ACC112 (cell line): ENCODE measurements at regions not wholly inside any gene's neighbourhood (a gene's known extent, or its start where the extent isn't known, plus 50 kb on each side); places are given as distances from the start of the nearest gene placed in this dataset.

Source experiments
- H2AFZ ChIP-seq: fragments of 200-600 bp; sonication (generic); one replicate; pipeline ENCODE4 v1.6.0; 2017; ENCODE audit warnings: antibody characterized with exemption, low read length; ENCODE audit not compliant: unreplicated experiment
- H3K27ac ChIP-seq: fragments of 200-600 bp; sonication (generic); 2 replicates; pipeline ENCODE4 v1.5.1; 2014; ENCODE audit warnings: low read depth, mild to moderate bottlenecking, antibody characterized with exemption, low read length, moderate library complexity
- H3K27me3 ChIP-seq: fragments of 200-600 bp; sonication (generic); 2 replicates; pipeline ENCODE4 v1.6.1; 2014; ENCODE audit warnings: mild to moderate bottlenecking, antibody characterized with exemption, low read length, moderate library complexity, mixed read lengths; ENCODE audit not compliant: insufficient read depth
- H3K36me3 ChIP-seq: fragments of 200-600 bp; sonication (generic); 2 replicates; pipeline ENCODE4 v1.6.1; 2016; ENCODE audit warnings: mild to moderate bottlenecking, antibody characterized with exemption, low read length, moderate library complexity, mixed read lengths; ENCODE audit not compliant: insufficient read depth
- H3K4me1 ChIP-seq: fragments of 200-600 bp; sonication (generic); one replicate; pipeline ENCODE4 v1.6.1; 2016; ENCODE audit warnings: low read length, mixed read lengths; ENCODE audit not compliant: insufficient read depth, unreplicated experiment, control insufficient read depth
- H3K4me3 ChIP-seq: fragments of 200-600 bp; sonication (generic); 2 replicates; pipeline ENCODE4 v1.5.1; 2014; ENCODE audit warnings: mild to moderate bottlenecking, low read depth, low read length
- H3K79me2 ChIP-seq: fragments of 200-600 bp; sonication (generic); one replicate; pipeline ENCODE4 v1.6.0; 2016; ENCODE audit warnings: low read length; ENCODE audit not compliant: control insufficient read depth, unreplicated experiment, insufficient read depth

- Histone ChIP-seq H3K27me3 (no peaks in the 10 kb centered on the region), H2AFZ (peak overlapping the region; percentile 13), H3K27ac (no peak overlapping the region), H3K79me2 (no peaks in the 10 kb centered on the region), H3K36me3 (no peaks in the 10 kb centered on the region), H3K4me1 (peaks cover 23% of the 10 kb centered on the region), H3K4me3 (no peak overlapping the region)
Measured at GRCh38 chr6:81565071-81565470, 187.4 kb downstream of the TENT5A start.

DNA sequence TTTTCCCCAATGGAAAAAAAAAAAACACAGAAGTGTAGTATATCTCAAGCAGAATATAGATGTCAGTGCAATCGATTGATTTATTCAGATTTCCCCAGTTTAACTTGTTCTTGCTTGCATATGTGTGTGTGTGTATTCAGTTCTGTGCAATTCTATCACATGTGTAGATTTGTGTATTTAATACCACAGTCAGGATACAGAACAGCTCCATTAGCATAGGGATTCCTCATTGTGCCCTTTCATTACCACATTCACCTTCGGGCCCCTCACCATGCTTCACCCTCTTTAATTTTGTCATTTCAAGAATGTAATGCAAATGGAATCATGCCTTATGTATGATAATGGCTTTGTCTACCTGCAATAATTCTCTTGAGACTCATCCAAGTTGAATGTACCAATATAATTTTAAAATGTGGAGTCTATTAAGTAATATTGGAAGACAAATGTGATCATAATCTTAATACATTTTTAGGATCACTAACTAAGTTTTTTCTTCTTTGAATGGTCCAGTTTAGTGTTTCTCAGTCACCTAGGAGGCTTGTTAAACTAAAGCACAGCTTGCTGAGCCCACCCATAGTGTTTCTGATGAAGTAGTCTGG lies 187.9 kb downstream of the TENT5A start:
- Histone ChIP-seq H3K79me2 (no peaks in the 10 kb centered on the region), H3K27ac (no peak overlapping the region), H3K4me3 (no peak overlapping the region), H3K36me3 (no peaks in the 10 kb centered on the region), H2AFZ (no peak overlapping the region), H3K4me1 (peaks cover 23% of the 10 kb centered on the region), H3K27me3 (no peaks in the 10 kb centered on the region)

GRCh38 chr6:81562169-81562568 lies 190.3 kb downstream of the TENT5A start:
- no peaks in the 10 kb centered on the region for H3K36me3 ChIP-seq
- H3K27me3 ChIP-seq, result no peaks in the 10 kb centered on the region
- no peaks in the 10 kb centered on the region for H3K79me2 ChIP-seq
- peaks cover 23% of the 10 kb centered on the region for H3K4me1 ChIP-seq
- H3K27ac ChIP-seq, result peak overlapping the region; percentile 15; the same call in 1 of the 2 replicates
- peak overlapping the region; percentile 47 for H3K4me3 ChIP-seq
- H2AFZ ChIP-seq, result peak overlapping the region; percentile 20

- H3K27ac ChIP-seq, result peak overlapping the region; percentile 15; the same call in 1 of the 2 replicates
- peak overlapping the region; percentile 20 for H2AFZ ChIP-seq
- H3K27me3 ChIP-seq, result no peaks in the 10 kb centered on the region
Measured at GRCh38 chr6:81561731-81562130, 190.8 kb downstream of the TENT5A start.

DNA sequence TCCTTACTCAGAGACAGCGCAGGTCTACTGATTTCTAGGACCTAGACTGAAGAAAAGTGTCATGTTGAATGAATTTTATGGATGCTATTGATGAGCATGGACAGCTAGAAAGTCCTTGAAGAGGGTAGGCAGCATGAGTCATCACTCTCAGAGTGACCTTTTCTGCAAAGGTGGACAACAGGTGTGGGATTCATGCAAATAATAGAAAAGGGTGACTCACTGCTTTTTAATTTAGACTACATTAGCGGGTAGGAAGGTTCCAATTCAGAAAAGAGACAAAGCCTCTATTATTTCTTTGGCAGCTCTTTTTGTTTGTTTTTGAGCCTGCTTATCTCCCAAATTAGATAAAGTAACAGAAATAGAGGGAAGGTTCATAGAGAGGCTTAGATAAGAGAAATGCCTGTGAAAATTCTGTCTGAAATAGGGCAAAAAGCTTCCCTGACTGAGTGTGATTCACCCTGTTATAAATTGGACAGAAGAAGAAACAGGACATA lies 191.4 kb downstream of the TENT5A start:
- no peaks in the 10 kb centered on the region for H3K36me3 ChIP-seq
- no peak overlapping the region; the same call in 1 of the 2 replicates for H3K4me3 ChIP-seq
- H3K4me1 ChIP-seq, result peaks cover 23% of the 10 kb centered on the region
- H3K79me2 ChIP-seq, result no peaks in the 10 kb centered on the region
- H3K27me3 ChIP-seq, result no peaks in the 10 kb centered on the region
- no peak overlapping the region for H2AFZ ChIP-seq
- H3K27ac ChIP-seq, result no peak overlapping the region

More at GRCh38 chr6:81561731-81562130, 190.8 kb downstream of the TENT5A start:
- Histone ChIP-seq H3K4me3 (peak overlapping the region; percentile 47), H3K4me1 (peaks cover 23% of the 10 kb centered on the region), H3K36me3 (no peaks in the 10 kb centered on the region), H3K79me2 (no peaks in the 10 kb centered on the region)

DNA sequence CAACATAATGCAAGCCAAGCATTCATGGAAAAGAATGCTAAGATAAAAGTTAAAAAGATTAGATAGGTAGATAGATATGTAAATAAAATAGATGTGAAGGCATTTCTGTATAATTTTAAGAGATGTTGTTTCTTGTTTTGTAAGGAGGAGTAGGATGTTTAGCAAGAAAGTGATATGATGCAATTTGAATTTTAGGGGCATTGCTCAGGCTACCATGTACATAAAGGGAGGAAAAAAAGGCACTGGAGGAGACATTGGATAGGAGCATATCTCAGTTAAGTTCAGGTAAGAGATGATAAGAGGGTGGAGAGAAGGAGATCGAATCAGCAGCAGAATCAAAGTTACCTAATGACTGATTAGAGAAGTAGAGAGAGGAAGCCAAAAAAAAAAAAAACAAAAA lies 194.7 kb downstream of the TENT5A start:
- no peak overlapping the region for H3K27ac ChIP-seq
- no peaks in the 10 kb centered on the region for H3K27me3 ChIP-seq
- H3K4me1 ChIP-seq, result peaks cover 22% of the 10 kb centered on the region
- no peaks in the 10 kb centered on the region for H3K36me3 ChIP-seq
- H3K79me2 ChIP-seq, result no peaks in the 10 kb centered on the region
- no peak overlapping the region for H3K4me3 ChIP-seq
- H2AFZ ChIP-seq, result no peak overlapping the region

- Histone ChIP-seq H3K4me3 (no peak overlapping the region), H3K36me3 (no peaks in the 10 kb centered on the region), H2AFZ (no peak overlapping the region), H3K4me1 (peaks cover 18% of the 10 kb centered on the region), H3K27me3 (no peaks in the 10 kb centered on the region), H3K27ac (no peak overlapping the region), H3K79me2 (no peaks in the 10 kb centered on the region)
Measured at GRCh38 chr6:81556551-81556950, 195.9 kb downstream of the TENT5A start.

GRCh38 chr6:81553216-81553615 lies 199.3 kb downstream of the TENT5A start:
- Histone ChIP-seq H2AFZ (no peak overlapping the region), H3K27ac (no peak overlapping the region), H3K4me3 (no peak overlapping the region), H3K27me3 (no peaks in the 10 kb centered on the region), H3K4me1 (peaks cover 11% of the 10 kb centered on the region), H3K79me2 (no peaks in the 10 kb centered on the region), H3K36me3 (no peaks in the 10 kb centered on the region)

DNA sequence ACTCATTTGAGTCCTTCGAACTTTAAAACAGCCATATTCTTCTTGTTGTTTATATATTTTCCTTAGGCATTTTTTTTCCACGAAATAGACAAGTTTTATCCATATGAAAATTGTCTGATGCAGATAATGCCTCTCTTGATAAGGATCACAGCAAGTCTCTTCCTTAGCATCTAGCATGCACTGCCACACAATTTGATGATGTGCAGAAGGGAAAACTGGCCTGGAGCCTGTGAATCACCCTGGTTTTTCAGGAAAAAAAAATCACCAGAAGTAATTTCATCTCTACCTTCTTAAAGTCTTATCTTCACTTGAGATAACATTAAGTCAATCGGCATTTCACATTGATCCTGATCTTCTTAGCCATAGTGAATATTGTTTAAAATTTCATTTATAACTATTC lies 199.8 kb downstream of the TENT5A start:
- no peaks in the 10 kb centered on the region for H3K27me3 ChIP-seq
- H3K4me3 ChIP-seq, result no peak overlapping the region
- no peaks in the 10 kb centered on the region for H3K79me2 ChIP-seq
- no peak overlapping the region for H2AFZ ChIP-seq
- no peak overlapping the region for H3K27ac ChIP-seq
- peaks cover 11% of the 10 kb centered on the region for H3K4me1 ChIP-seq
- H3K36me3 ChIP-seq, result no peaks in the 10 kb centered on the region

DNA sequence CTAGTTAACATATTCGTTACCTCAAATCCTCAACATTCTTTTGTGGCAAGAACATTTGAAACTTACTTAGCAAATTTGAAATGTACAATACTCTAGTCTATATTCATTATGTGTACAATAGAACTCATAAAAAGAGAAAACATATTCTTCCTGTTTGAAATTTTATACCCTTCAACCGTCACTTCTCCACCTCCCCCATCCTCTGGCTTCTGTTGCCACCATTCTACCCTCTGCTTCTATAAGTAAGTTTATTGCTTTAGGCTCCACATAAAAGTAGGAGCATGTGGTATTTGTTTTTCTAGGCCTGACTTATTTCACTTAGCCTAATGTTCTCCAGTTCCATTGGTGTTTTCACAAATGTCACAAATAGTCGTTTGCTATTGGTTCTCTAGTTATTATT lies 205.3 kb downstream of the TENT5A start:
- Histone ChIP-seq H3K79me2 (no peaks in the 10 kb centered on the region), H3K4me3 (no peak overlapping the region), H3K4me1 (no peaks in the 10 kb centered on the region), H3K36me3 (no peaks in the 10 kb centered on the region), H3K27ac (no peak overlapping the region), H2AFZ (no peak overlapping the region), H3K27me3 (no peaks in the 10 kb centered on the region)

DNA sequence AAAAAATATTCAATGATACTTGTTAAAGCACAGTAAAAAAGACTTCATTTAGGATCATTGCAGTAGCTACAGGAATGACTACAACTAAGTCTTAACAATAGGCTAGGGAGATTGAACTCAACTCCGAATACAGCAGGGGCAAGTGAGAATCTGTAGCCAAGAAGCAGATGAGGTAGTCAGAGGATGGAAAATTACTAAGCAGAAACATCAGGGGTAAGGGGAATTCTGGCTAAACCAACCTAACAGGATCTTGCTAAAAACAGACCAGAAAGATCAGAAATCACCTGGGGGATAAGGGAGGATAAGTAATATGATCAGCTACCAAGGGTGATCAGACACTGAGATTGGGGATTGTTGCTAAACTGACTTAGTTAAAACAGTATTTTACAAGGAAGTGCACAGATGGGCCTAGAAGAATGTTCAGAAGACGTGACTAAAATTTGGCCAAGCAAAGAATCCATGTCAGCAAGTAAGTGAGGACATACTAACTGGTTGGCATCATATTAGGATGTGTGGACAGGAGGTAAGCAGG lies 217.5 kb downstream of the TENT5A start:
- H3K4me3 ChIP-seq, result no peak overlapping the region

More for the DNA sequence above, 217.5 kb downstream of the TENT5A start:
- H3K4me1 ChIP-seq, result no peaks in the 10 kb centered on the region
- no peak overlapping the region for H3K27ac ChIP-seq
- no peaks in the 10 kb centered on the region for H3K27me3 ChIP-seq
- H3K79me2 ChIP-seq, result no peaks in the 10 kb centered on the region
- no peak overlapping the region for H2AFZ ChIP-seq
- H3K36me3 ChIP-seq, result no peaks in the 10 kb centered on the region
